ENCODE measurements at regions not wholly inside any gene's neighbourhood (a gene's known extent, or its start where the extent isn't known, plus 50 kb on each side); places are given as distances from the start of the nearest gene placed in this dataset.
"Not testable (repeated sequence)": the region's sequence is repeated elsewhere in the genome, so short reads cannot be mapped to it uniquely, and the experiment has no call there.

- DNase-seq (ENCODE audit: low read depth), result no peak
- H3K36me3 ChIP-seq (ENCODE audit: control insufficient read depth, insufficient read depth, low read length), result no peaks in the 10 kb centered on the region
- FAIRE-seq, result no peak
- no peaks in the 10 kb centered on the region for H3K27me3 ChIP-seq (ENCODE audit: control insufficient read depth, insufficient read depth, low read length)
- TF ChIP-seq CTCF (IDR thresholded peaks at IDR 0.05; ENCODE audit: insufficient read depth, low read length, severe bottlenecking), result no peak
- H3K4me3 ChIP-seq (ENCODE audit: low read depth, low read length), result no peak overlapping the region
These were observed 257.9 kb downstream of the PDCD6IP start for GRCh38 chr3:34056181-34056910.

GRCh38 chr3:34056951-34057390 lies 258.5 kb downstream of the PDCD6IP start:
- no peaks in the 10 kb centered on the region for H3K27me3 ChIP-seq (ENCODE audit: control insufficient read depth, insufficient read depth, low read length)
- DNase-seq (ENCODE audit: low read depth), result peak; percentile 4
- no peaks in the 10 kb centered on the region for H3K36me3 ChIP-seq (ENCODE audit: control insufficient read depth, insufficient read depth, low read length)
- no peak for FAIRE-seq
- TF ChIP-seq CTCF (IDR thresholded peaks at IDR 0.05; ENCODE audit: insufficient read depth, low read length, severe bottlenecking), result no peak
- no peak overlapping the region for H3K4me3 ChIP-seq (ENCODE audit: low read depth, low read length)

- not testable (repeated sequence) for H3K27me3 ChIP-seq (ENCODE audit: control insufficient read depth, insufficient read depth, low read length); H3K36me3 ChIP-seq (ENCODE audit: control insufficient read depth, insufficient read depth, low read length); DNase-seq (ENCODE audit: low read depth); FAIRE-seq; H3K4me3 ChIP-seq (ENCODE audit: low read depth, low read length)
These were observed 262.6 kb downstream of the PDCD6IP start for GRCh38 chr3:34060995-34061394.

GRCh38 chr3:34065901-34066300 lies 267.5 kb downstream of the PDCD6IP start:
- no peak overlapping the region for H3K4me3 ChIP-seq (ENCODE audit: low read depth, low read length)
- H3K27me3 ChIP-seq (ENCODE audit: control insufficient read depth, insufficient read depth, low read length), result peaks cover 1% of the 10 kb centered on the region
- no peak for TF ChIP-seq CTCF (IDR thresholded peaks at IDR 0.05; ENCODE audit: insufficient read depth, low read length, severe bottlenecking)
- H3K36me3 ChIP-seq (ENCODE audit: control insufficient read depth, insufficient read depth, low read length), result no peaks in the 10 kb centered on the region
- DNase-seq (ENCODE audit: low read depth) (no peak), FAIRE-seq (no peak)

GRCh38 chr3:34066328-34066727 lies 267.9 kb downstream of the PDCD6IP start:
- no peak for FAIRE-seq
- H3K36me3 ChIP-seq (ENCODE audit: control insufficient read depth, insufficient read depth, low read length), result no peaks in the 10 kb centered on the region
- H3K4me3 ChIP-seq (ENCODE audit: low read depth, low read length), result no peak overlapping the region
- H3K27me3 ChIP-seq (ENCODE audit: control insufficient read depth, insufficient read depth, low read length), result peaks cover 1% of the 10 kb centered on the region
- TF ChIP-seq CTCF (IDR thresholded peaks at IDR 0.05; ENCODE audit: insufficient read depth, low read length, severe bottlenecking), result no peak
- DNase-seq (ENCODE audit: low read depth), result no peak

- DNase-seq (ENCODE audit: low read depth) (no peak), FAIRE-seq (no peak)
- peaks cover 1% of the 10 kb centered on the region for H3K27me3 ChIP-seq (ENCODE audit: control insufficient read depth, insufficient read depth, low read length)
- TF ChIP-seq CTCF (IDR thresholded peaks at IDR 0.05; ENCODE audit: insufficient read depth, low read length, severe bottlenecking), result no peak
- no peak overlapping the region for H3K4me3 ChIP-seq (ENCODE audit: low read depth, low read length)
- no peaks in the 10 kb centered on the region for H3K36me3 ChIP-seq (ENCODE audit: control insufficient read depth, insufficient read depth, low read length)
These were observed 268.6 kb downstream of the PDCD6IP start for GRCh38 chr3:34066999-34067398.
